GM23248 (cell line): ENCODE measurements at regions not wholly inside any gene's neighbourhood (a gene's known extent, or its start where the extent isn't known, plus 50 kb on each side); places are given as distances from the start of the nearest gene placed in this dataset.

Experiments
- DNase-seq: peaks from one replicate; pipeline ENCODE4 v3.0.0-alpha.2; 2015
- H2AFZ ChIP-seq: fragments of 200-600 bp; sonication (generic); 2 replicates; pipeline ENCODE4 v1.6.1; 2016; ENCODE audit warnings: antibody characterized with exemption
- H3F3A ChIP-seq: fragments of 200-600 bp; sonication (generic); 2 replicates; pipeline ENCODE4 v1.6.1; 2016; ENCODE audit warnings: mild to moderate bottlenecking, antibody characterized with exemption, mixed run types; ENCODE audit not compliant: insufficient read depth
- H3K27ac ChIP-seq: fragments of 200-600 bp; sonication (generic); 2 replicates; pipeline ENCODE4 v1.5.1; 2016; ENCODE audit warnings: mild to moderate bottlenecking
- H3K27me3 ChIP-seq: fragments of 200-600 bp; sonication (generic); replicated peaks from 2 replicates; pipeline ENCODE4 v1.6.1; 2016; ENCODE audit warnings: mild to moderate bottlenecking; ENCODE audit not compliant: insufficient read depth
- H3K36me3 ChIP-seq: fragments of 200-600 bp; sonication (generic); 2 replicates; pipeline ENCODE4 v1.6.1; 2016; ENCODE audit warnings: low read depth, mild to moderate bottlenecking
- H3K4me1 ChIP-seq: fragments of 200-600 bp; sonication (generic); 2 replicates; pipeline ENCODE4 v1.6.1; 2016; ENCODE audit warnings: mild to moderate bottlenecking; ENCODE audit not compliant: insufficient read depth
- H3K4me2 ChIP-seq: fragments of 200-600 bp; sonication (generic); one replicate; pipeline ENCODE4 v1.6.1; 2016; ENCODE audit warnings: mild to moderate bottlenecking; ENCODE audit not compliant: unreplicated experiment
- H3K4me3 ChIP-seq: fragments of 200-600 bp; sonication (generic); 2 replicates; pipeline ENCODE4 v1.5.1; 2016; ENCODE audit warnings: mild to moderate bottlenecking
- H3K79me2 ChIP-seq: fragments of 200-600 bp; sonication (generic); 2 replicates; pipeline ENCODE4 v1.6.1; 2016; ENCODE audit warnings: mild to moderate bottlenecking; ENCODE audit not compliant: insufficient read depth
- H3K9ac ChIP-seq: fragments of 200-600 bp; sonication (generic); 2 replicates; pipeline ENCODE4 v1.6.1; 2016; ENCODE audit warnings: mild to moderate bottlenecking
- H3K9me2 ChIP-seq: fragments of 200-600 bp; sonication (generic); 2 replicates; pipeline ENCODE4 v1.6.1; 2016; ENCODE audit warnings: mixed run types, mild to moderate bottlenecking, moderate library complexity; ENCODE audit not compliant: insufficient read depth
- H3K9me3 ChIP-seq: fragments of 200-600 bp; sonication (generic); one replicate; pipeline ENCODE4 v1.6.1; 2017; ENCODE audit warnings: low read depth
- H4K20me1 ChIP-seq: fragments of 200-600 bp; sonication (generic); 2 replicates; pipeline ENCODE4 v1.6.0; 2016; ENCODE audit not compliant: insufficient read depth
- EZH2 ChIP-seq: fragments of 200-600 bp; sonication (generic); IDR thresholded peaks from 2 replicates; pipeline ENCODE4 v1.6.1; 2018; ENCODE audit warnings: antibody characterized with exemption, mild to moderate bottlenecking; ENCODE audit not compliant: insufficient read depth, poor library complexity, severe bottlenecking
- EZH2phosphoT487 ChIP-seq: fragments of 200-600 bp; sonication (generic); IDR thresholded peaks from 2 replicates; pipeline ENCODE4 v1.6.1; 2018; ENCODE audit warnings: antibody characterized with exemption, moderate library complexity, mild to moderate bottlenecking, low read depth; ENCODE audit not compliant: insufficient read depth
- WGBS, 2 experiments: methylation state at CpG; one replicate each; pipeline ENCODE4 v1.1.6; 2015 to 2017; ENCODE audit warnings: low lambda C conversion rate in 2 of 2, low coverage in 1 of 2; ENCODE audit errors: missing lambda C conversion rate in 2 of 2; 5-methylcytosine and 5-hydroxymethylcytosine counted together
- in situ Hi-C: fragments of 300-500 bp; cut with MboI; formaldehyde crosslinking; loops from 2 replicates; pipeline ENCODE4 v1.15.0; 2020

DNA sequence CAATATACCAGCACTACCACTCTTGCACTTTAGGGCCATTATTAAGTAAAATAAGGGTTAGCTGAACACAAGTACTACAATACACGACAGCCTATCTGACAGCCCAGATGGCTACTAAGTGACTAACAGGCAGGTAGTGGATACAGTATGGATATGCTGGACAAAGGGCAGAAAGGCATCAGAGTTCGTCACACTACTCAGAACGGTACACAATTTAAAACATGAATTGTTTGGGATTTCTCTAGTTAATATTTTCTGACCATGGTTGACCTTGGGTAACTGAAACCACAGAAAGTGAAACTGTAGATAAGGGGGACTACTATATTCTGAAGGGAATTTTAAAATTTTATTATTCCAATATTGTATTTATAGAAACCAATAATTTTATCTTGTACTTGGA, 101.3 kb upstream of the SKAP2 start:
- no peaks in the 10 kb centered on the region for H3K79me2 ChIP-seq

DNA sequence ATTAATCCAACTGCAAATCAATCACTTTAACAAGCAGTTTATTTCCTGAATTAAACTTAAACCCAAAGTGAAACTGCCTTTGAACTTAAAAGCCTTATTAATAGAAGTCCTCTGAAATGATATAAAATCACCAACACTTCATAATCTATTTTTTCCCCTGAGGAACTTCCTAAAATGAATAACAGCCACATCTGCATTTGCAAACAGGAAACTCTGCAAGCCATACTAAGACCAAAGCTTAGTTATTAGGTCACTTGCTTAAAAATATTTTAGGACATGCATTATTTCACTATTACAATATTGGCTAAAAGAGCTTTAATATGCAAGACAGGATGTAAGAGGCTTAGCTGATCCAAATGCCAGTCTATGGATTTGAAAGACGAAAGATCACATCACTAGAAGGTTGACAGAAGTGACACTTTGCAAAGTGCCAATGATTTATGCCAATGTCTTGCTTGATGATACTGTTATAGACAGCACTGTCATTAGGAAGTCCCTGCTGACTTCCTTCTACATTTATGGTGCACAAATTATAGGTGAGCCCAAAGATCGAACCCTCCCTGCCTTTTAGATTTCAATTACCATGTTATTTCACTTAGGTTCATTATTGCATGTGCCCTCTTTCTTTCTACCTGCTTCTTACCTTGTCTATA, 99.9 kb upstream of the SKAP2 start:
- in situ Hi-C loops: no loop called here

More for the DNA sequence above, 101.3 kb upstream of the SKAP2 start:
- Histone ChIP-seq H3F3A (no peaks in the 10 kb centered on the region), H3K4me3 (no peak overlapping the region), H3K9ac (no peak overlapping the region), H3K36me3 (no peaks in the 10 kb centered on the region), H3K27me3 (no peaks in the 10 kb centered on the region), H3K4me2 (no peak overlapping the region), H3K9me3 (no peaks in the 10 kb centered on the region), H2AFZ (no peak overlapping the region), H3K9me2 (no peaks in the 10 kb centered on the region), H3K4me1 (no peaks in the 10 kb centered on the region), H3K27ac (no peak overlapping the region), H4K20me1 (no peaks in the 10 kb centered on the region)
- DNase-seq: no peak
- TF ChIP-seq EZH2 (no peak), EZH2phosphoT487 (no peak)
- 95 to 96% methylated on average over 3 of the region's 3 CpGs for WGBS, 2 experiments
- in situ Hi-C loops: no loop called here

DNA sequence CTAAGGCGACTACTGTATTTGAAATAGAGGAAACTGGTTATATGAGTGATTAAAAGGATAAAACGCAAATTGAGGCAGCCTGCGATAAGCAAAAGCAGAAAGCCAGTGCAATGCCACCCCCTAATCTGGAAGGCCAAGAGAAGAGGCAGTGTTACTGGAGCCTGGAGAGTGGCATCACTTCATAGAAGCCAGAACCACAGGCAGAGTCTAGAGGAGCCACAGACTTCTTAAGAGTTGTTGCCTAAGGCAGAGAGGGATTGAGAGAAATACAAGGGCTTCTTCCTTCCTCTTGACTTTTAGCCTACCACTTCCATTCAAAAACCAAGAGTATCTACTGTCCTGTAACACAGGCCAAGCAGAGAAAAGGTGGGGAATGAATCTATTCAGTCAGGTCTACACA, 94.9 kb upstream of the SKAP2 start:
- H3K9me3 ChIP-seq: no peaks in the 10 kb centered on the region
- no peaks in the 10 kb centered on the region for H3K9me2 ChIP-seq
- peak overlapping the region; percentile 81 for H2AFZ ChIP-seq
- peaks cover 16% of the 10 kb centered on the region for H3K4me1 ChIP-seq
- no peaks in the 10 kb centered on the region for H3K36me3 ChIP-seq
- H4K20me1 ChIP-seq: no peaks in the 10 kb centered on the region
- H3K79me2 ChIP-seq: no peaks in the 10 kb centered on the region
- peak overlapping the region; percentile 26 for H3K4me2 ChIP-seq
- no peak for TF ChIP-seq EZH2
- no peak for TF ChIP-seq EZH2phosphoT487
- H3K27ac ChIP-seq: peak overlapping the region; percentile 76
- no peaks in the 10 kb centered on the region for H3K27me3 ChIP-seq
- peaks cover 19% of the 10 kb centered on the region; the same call in 1 of the 2 replicates for H3F3A ChIP-seq
- DNase-seq: peak; percentile 20
- H3K4me3 ChIP-seq: no peak overlapping the region
- 68 to 78% methylated on average over 3 of the region's 3 CpGs for WGBS, 2 experiments
- in situ Hi-C loops: no loop called here
- peak overlapping the region; percentile 24; the same call in 1 of the 2 replicates for H3K9ac ChIP-seq

More for the DNA sequence above, 99.9 kb upstream of the SKAP2 start:
- TF ChIP-seq EZH2 (no peak), EZH2phosphoT487 (no peak)
- H3K9me3 ChIP-seq: no peaks in the 10 kb centered on the region
- H3K9me2 ChIP-seq: no peaks in the 10 kb centered on the region
- H3K4me1 ChIP-seq: peaks cover 7% of the 10 kb centered on the region
- no peak overlapping the region for H3K27ac ChIP-seq
- no peaks in the 10 kb centered on the region for H3K27me3 ChIP-seq
- no peaks in the 10 kb centered on the region for H3K36me3 ChIP-seq
- H3K4me2 ChIP-seq: no peak overlapping the region
- H3K9ac ChIP-seq: no peak overlapping the region
- WGBS, 2 experiments: 51 to 58% methylated on average over 2 of the region's 2 CpGs
- no peaks in the 10 kb centered on the region for H4K20me1 ChIP-seq
- H3F3A ChIP-seq: peaks cover 6% of the 10 kb centered on the region; the same call in 1 of the 2 replicates
- H2AFZ ChIP-seq: no peak overlapping the region
- no peak overlapping the region for H3K4me3 ChIP-seq
- DNase-seq: no peak
- no peaks in the 10 kb centered on the region for H3K79me2 ChIP-seq

- Histone ChIP-seq H3K27ac (peak overlapping the region; percentile 76), H3K36me3 (no peaks in the 10 kb centered on the region), H3K4me2 (peak overlapping the region; percentile 46), H3K9me2 (no peaks in the 10 kb centered on the region), H3K4me3 (no peak overlapping the region), H3K27me3 (no peaks in the 10 kb centered on the region), H3K79me2 (no peaks in the 10 kb centered on the region), H3K9me3 (no peaks in the 10 kb centered on the region), H3K9ac (peak overlapping the region; percentile 24; the same call in 1 of the 2 replicates), H3K4me1 (peaks cover 16% of the 10 kb centered on the region), H2AFZ (peak overlapping the region; percentile 81), H4K20me1 (no peaks in the 10 kb centered on the region), H3F3A (peaks cover 19% of the 10 kb centered on the region; the same call in 1 of the 2 replicates)
- TF ChIP-seq EZH2: no peak
- TF ChIP-seq EZH2phosphoT487: no peak
- WGBS, 2 experiments: 3% methylated on average over 5 of the region's 5 CpGs
- in situ Hi-C loops: no loop called here
- DNase-seq: peak; percentile 91
Observed at GRCh38 chr7:26958834-26959233, 94.4 kb upstream of the SKAP2 start.
